ENCODE measurements at regions not wholly inside any gene's neighbourhood (a gene's known extent, or its start where the extent isn't known, plus 50 kb on each side); places are given as distances from the start of the nearest gene placed in this dataset.

DNA sequence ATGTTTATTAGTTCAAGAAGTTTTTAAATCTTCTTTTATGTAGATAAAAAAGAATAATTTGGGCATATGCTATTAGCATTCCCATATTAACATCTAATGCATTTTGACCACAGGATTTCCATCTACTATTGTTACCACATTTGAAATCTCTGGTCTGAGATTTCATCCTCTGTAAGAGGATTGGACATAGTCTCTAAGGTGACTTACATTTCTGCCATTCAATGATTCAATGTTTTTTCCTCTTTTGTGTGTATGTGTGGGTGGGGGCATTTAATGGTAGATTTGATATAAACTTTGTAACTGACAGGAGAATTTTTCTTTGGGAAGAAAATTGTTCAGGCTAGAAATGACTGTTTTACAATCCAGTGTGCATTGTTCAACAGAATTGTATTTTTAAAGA lies 307.3 kb upstream of the RBMS3 start:
- Histone ChIP-seq H3K4me3 (ENCODE audit: low read depth, low read length) (no peak overlapping the region), H3K9me3 (ENCODE audit: control insufficient read depth, insufficient read depth, low read length) (no peaks in the 10 kb centered on the region)

DNA sequence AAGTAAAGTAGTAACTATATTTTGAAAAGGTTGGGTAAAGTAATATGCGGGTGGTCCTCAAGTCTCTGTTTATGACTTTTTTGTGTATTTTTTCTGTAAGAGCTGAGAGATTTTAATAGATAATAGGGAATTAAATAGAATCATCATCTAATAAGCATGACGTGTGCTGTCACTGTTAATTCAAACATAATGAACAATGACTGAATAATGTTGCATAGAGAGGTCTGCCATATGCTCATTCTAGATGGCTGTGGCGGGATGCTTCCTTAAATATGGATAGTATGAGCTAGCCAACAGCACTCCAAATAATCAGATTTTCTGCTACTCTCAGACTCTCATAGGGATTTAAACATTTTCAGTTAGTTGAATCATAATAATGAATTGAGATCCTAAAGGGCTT lies 302.8 kb upstream of the RBMS3 start:
- Histone ChIP-seq H3K4me3 (ENCODE audit: low read depth, low read length) (no peak overlapping the region), H3K4me1 (ENCODE audit: control insufficient read depth, insufficient read depth, low read length) (no peaks in the 10 kb centered on the region), H3K27ac (ENCODE audit: low read depth, low read length) (no peak overlapping the region), H3K36me3 (ENCODE audit: control insufficient read depth, insufficient read depth, low read length) (no peaks in the 10 kb centered on the region), H3K27me3 (ENCODE audit: control insufficient read depth, insufficient read depth, low read length) (no peaks in the 10 kb centered on the region), H3K9me3 (ENCODE audit: control insufficient read depth, insufficient read depth, low read length) (no peaks in the 10 kb centered on the region), H3K9ac (ENCODE audit: low read depth, low read length) (no peak overlapping the region)

More for the DNA sequence above, 307.3 kb upstream of the RBMS3 start:
- Histone ChIP-seq H3K9ac (ENCODE audit: low read depth, low read length) (no peak overlapping the region), H3K4me1 (ENCODE audit: control insufficient read depth, insufficient read depth, low read length) (no peaks in the 10 kb centered on the region), H3K27me3 (ENCODE audit: control insufficient read depth, insufficient read depth, low read length) (no peaks in the 10 kb centered on the region), H3K27ac (ENCODE audit: low read depth, low read length) (no peak overlapping the region), H3K36me3 (ENCODE audit: control insufficient read depth, insufficient read depth, low read length) (no peaks in the 10 kb centered on the region)

DNA sequence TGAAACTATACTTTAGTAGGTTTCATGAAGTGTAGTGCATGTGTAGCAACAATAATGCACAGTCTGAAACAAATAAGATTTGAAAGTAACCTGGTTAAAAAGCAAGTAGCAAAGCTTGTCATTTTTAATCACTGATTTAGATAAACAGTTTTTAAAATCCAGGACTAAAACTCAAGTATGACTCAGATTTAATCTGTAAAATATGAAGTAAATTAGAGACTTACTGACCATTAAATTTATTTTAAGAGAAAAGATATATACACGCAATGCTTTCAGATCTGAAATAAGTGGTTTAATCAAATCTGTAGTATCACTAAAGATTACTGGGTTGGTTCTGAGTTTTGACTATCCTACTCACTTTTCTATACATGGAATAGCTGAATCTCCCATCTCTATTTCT lies 300.7 kb upstream of the RBMS3 start:
- Histone ChIP-seq H3K27ac (ENCODE audit: low read depth, low read length) (no peak overlapping the region), H3K9me3 (ENCODE audit: control insufficient read depth, insufficient read depth, low read length) (no peaks in the 10 kb centered on the region), H3K27me3 (ENCODE audit: control insufficient read depth, insufficient read depth, low read length) (no peaks in the 10 kb centered on the region), H3K4me3 (ENCODE audit: low read depth, low read length) (no peak overlapping the region), H3K36me3 (ENCODE audit: control insufficient read depth, insufficient read depth, low read length) (no peaks in the 10 kb centered on the region), H3K9ac (ENCODE audit: low read depth, low read length) (no peak overlapping the region), H3K4me1 (ENCODE audit: control insufficient read depth, insufficient read depth, low read length) (no peaks in the 10 kb centered on the region)

DNA sequence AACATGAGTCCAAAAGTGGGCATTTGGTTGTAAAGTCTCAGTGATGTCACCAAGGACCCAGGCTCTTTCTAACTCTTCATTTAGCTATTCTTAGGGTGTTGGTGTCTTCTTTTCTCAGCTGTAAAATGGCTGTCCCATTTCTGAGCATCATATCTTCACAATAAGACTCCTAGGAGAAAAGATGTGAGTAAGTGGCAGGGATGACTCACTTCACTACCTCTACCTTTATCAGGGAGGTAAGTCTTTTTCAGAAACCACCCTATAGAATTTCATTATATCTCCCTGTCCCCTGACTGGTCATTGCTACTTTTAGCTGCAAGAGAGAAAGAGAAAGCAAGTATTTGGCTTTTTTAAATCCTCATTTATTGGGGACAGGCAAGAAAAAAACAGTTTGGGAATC lies 300.2 kb upstream of the RBMS3 start:
- H3K9me3 ChIP-seq (ENCODE audit: control insufficient read depth, insufficient read depth, low read length): no peaks in the 10 kb centered on the region
- H3K27ac ChIP-seq (ENCODE audit: low read depth, low read length): no peak overlapping the region
- no peak overlapping the region for H3K4me3 ChIP-seq (ENCODE audit: low read depth, low read length)
- H3K27me3 ChIP-seq (ENCODE audit: control insufficient read depth, insufficient read depth, low read length): no peaks in the 10 kb centered on the region
- no peaks in the 10 kb centered on the region for H3K36me3 ChIP-seq (ENCODE audit: control insufficient read depth, insufficient read depth, low read length)
- H3K4me1 ChIP-seq (ENCODE audit: control insufficient read depth, insufficient read depth, low read length): no peaks in the 10 kb centered on the region
- H3K9ac ChIP-seq (ENCODE audit: low read depth, low read length): no peak overlapping the region

DNA sequence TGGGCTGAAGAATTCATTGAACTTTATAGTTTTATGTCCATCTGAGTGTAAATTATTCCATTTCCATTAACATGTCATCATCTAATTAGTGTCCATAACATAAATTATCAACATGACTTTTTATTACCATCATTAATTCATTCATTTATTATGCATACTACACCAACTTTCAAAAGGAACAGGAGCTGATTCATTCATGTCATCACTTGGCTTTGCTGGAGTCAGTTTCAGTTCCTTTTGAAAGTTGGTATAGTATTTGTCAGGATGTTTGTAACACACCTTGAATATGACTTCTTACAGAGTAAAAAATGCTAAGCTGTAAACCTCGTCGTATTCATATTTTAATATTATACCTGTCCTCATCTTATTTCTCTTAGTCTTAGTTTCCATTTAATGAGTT lies 298.0 kb upstream of the RBMS3 start:
- Histone ChIP-seq H3K4me1 (ENCODE audit: control insufficient read depth, insufficient read depth, low read length) (no peaks in the 10 kb centered on the region), H3K4me3 (ENCODE audit: low read depth, low read length) (no peak overlapping the region), H3K9me3 (ENCODE audit: control insufficient read depth, insufficient read depth, low read length) (no peaks in the 10 kb centered on the region), H3K36me3 (ENCODE audit: control insufficient read depth, insufficient read depth, low read length) (no peaks in the 10 kb centered on the region), H3K27ac (ENCODE audit: low read depth, low read length) (no peak overlapping the region), H3K27me3 (ENCODE audit: control insufficient read depth, insufficient read depth, low read length) (no peaks in the 10 kb centered on the region), H3K9ac (ENCODE audit: low read depth, low read length) (no peak overlapping the region)

DNA sequence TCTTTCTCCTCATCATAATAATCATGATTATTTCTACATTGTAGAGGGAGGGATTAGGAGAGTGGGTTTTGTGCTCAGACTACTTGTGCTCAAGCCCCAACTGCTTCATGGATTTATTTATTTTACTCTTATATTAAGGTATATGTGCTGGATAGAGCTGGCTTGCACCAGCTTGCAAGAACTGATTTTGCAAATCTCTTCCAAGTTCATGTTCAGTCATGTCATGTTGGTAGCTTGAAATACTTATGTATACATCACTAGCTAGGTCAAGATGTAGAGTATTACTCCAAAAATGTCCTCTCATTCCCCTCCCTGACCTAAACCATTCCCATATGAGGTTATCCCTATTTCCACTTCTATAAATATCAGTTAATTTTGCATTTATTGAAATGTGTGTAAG lies 293.9 kb upstream of the RBMS3 start:
- Histone ChIP-seq H3K27me3 (ENCODE audit: control insufficient read depth, insufficient read depth, low read length) (no peaks in the 10 kb centered on the region), H3K9ac (ENCODE audit: low read depth, low read length) (no peak overlapping the region), H3K27ac (ENCODE audit: low read depth, low read length) (no peak overlapping the region), H3K4me3 (ENCODE audit: low read depth, low read length) (no peak overlapping the region), H3K9me3 (ENCODE audit: control insufficient read depth, insufficient read depth, low read length) (no peaks in the 10 kb centered on the region), H3K4me1 (ENCODE audit: control insufficient read depth, insufficient read depth, low read length) (no peaks in the 10 kb centered on the region), H3K36me3 (ENCODE audit: control insufficient read depth, insufficient read depth, low read length) (no peaks in the 10 kb centered on the region)

DNA sequence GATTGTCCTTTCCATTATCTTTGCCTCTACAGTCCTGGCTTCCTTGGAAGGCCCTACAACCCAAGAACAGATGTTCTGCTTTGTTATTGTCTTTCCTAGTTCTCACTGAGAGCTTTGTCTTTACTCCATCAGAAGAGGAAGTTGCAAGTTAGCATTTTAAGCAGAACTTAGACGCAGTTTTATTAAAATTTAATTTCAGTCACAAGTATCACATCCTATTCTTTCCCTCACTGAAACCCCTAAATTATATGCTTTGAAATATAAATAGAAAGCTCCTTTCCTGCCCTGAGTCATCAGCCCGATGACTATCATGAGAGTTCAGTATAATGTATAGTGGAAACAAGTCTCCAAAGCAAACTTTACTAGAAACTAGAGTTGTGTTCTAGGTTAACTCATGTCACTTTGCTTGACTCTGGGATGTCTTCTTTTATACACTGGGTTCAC lies 291.2 kb upstream of the RBMS3 start:
- Histone ChIP-seq H3K27me3 (ENCODE audit: control insufficient read depth, insufficient read depth, low read length) (no peaks in the 10 kb centered on the region), H3K27ac (ENCODE audit: low read depth, low read length) (no peak overlapping the region), H3K4me3 (ENCODE audit: low read depth, low read length) (no peak overlapping the region), H3K9me3 (ENCODE audit: control insufficient read depth, insufficient read depth, low read length) (no peaks in the 10 kb centered on the region), H3K4me1 (ENCODE audit: control insufficient read depth, insufficient read depth, low read length) (no peaks in the 10 kb centered on the region), H3K9ac (ENCODE audit: low read depth, low read length) (no peak overlapping the region), H3K36me3 (ENCODE audit: control insufficient read depth, insufficient read depth, low read length) (no peaks in the 10 kb centered on the region)

DNA sequence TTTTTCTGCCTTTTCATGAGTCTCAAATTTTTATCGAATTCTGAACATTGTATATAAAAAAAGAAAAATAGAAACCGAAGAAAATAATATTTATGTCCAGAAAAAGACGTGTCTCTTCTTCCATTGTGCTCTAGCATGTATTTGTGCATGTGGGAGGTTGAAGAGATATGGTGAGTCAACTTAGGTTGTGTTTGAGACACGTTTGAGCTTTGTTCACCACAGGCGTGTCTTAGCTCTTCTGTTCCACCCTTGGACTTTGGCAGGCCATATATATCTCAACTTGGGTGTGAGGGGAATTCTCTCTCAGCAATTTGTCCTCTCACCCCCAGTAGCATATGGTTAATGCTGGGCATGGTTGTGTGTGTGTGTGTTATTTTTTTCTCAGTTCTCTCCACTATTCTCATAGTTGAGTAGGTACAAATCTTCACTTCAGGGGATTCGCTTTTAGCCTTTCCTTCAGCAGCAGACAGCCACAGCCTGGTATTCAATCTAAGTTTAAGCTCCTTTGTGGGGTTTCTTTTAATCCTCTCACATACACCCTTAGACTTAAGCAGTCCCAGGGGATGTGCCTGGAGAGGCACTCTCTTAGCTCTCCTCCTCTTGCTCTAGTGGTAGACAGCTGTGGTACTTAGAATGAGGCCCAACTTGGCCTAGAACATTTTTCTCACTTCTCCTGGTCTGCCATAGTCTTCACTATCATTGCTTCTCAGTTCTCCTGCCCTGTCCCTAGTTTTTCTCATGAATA lies 286.5 kb upstream of the RBMS3 start:
- H3K9ac ChIP-seq (ENCODE audit: low read depth, low read length): no peak overlapping the region
- no peaks in the 10 kb centered on the region for H3K9me3 ChIP-seq (ENCODE audit: control insufficient read depth, insufficient read depth, low read length)
- H3K4me3 ChIP-seq (ENCODE audit: low read depth, low read length): no peak overlapping the region
- no peaks in the 10 kb centered on the region for H3K27me3 ChIP-seq (ENCODE audit: control insufficient read depth, insufficient read depth, low read length)
- H3K4me1 ChIP-seq (ENCODE audit: control insufficient read depth, insufficient read depth, low read length): no peaks in the 10 kb centered on the region
- H3K36me3 ChIP-seq (ENCODE audit: control insufficient read depth, insufficient read depth, low read length): no peaks in the 10 kb centered on the region
- no peak overlapping the region for H3K27ac ChIP-seq (ENCODE audit: low read depth, low read length)

DNA sequence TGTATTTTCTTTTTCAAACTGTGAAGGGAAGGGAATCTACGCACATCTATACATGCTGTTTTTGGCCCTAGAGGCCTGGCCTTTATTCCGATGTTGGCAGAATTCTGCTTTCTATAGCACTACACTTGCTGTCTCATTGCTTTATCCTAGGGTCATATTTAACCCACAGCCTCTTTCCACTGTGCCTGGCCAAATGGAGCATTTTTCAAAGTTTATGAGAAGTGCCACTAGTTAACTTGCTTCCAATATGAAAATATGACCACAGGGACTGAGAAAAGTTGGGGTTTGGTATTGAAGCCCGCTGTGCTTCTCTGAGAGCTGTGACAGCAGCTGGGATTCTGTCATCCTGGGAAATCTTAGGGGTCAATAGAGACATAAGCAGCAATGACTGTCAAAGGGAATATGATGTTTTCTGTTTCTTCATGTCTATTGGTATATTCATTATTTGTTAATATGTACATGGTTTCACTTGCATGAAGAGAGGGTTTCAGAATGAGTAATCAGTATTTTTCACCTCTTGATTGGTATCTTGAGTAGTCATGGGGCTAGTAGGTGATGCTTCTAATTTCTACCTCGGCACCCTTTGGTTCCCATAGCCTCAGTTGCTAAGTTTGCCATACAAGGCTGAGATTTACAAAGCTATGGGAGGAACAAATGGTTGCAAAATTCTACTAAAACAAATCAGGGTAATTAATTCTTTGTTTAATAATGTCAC lies 275.8 kb upstream of the RBMS3 start:
- no peak overlapping the region for H3K4me3 ChIP-seq (ENCODE audit: low read depth, low read length)
- H3K36me3 ChIP-seq (ENCODE audit: control insufficient read depth, insufficient read depth, low read length): no peaks in the 10 kb centered on the region
- H3K27ac ChIP-seq (ENCODE audit: low read depth, low read length): no peak overlapping the region
- no peaks in the 10 kb centered on the region for H3K4me1 ChIP-seq (ENCODE audit: control insufficient read depth, insufficient read depth, low read length)
- H3K9me3 ChIP-seq (ENCODE audit: control insufficient read depth, insufficient read depth, low read length): no peaks in the 10 kb centered on the region
- no peaks in the 10 kb centered on the region for H3K27me3 ChIP-seq (ENCODE audit: control insufficient read depth, insufficient read depth, low read length)
- H3K9ac ChIP-seq (ENCODE audit: low read depth, low read length): no peak overlapping the region

DNA sequence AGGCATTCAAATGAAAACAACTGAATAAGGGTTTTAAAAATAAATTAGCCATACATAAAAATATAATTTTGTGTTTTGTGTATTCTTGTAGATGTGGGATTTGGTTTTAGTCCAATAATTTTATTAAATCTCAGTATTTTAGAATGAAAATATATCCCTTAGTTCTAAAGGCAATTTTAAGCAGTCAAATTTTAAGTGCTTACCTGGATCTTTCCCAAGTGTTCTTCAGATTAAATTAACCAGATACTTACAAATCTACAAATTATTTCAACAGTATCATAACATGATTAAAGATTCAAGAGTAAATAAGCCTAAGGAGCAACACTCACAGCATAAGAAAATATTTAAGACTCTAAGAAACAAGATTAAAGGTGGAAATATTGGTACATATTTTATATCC lies 275.0 kb upstream of the RBMS3 start:
- no peaks in the 10 kb centered on the region for H3K27me3 ChIP-seq (ENCODE audit: control insufficient read depth, insufficient read depth, low read length)
- H3K36me3 ChIP-seq (ENCODE audit: control insufficient read depth, insufficient read depth, low read length): no peaks in the 10 kb centered on the region

DNA sequence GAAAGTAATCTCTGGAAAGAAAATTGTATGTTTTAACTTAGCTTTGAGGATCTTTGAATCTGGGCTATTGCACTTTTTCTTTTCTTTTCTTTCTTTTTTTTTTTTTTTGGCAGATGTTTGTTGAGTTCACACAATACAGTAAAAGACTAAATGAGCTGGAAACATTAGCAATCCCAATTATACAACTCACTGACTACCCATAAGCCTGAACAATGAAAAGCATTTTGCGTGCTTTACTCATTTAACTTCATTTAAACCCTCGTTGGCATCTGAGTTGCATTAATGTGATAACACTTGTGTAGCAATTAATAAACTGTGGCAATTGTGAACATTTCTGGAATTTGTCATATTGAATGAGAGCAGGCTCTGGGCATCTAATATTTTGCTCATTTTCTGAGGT lies 269.4 kb upstream of the RBMS3 start:
- Histone ChIP-seq H3K9ac (ENCODE audit: low read depth, low read length) (no peak overlapping the region), H3K9me3 (ENCODE audit: control insufficient read depth, insufficient read depth, low read length) (no peaks in the 10 kb centered on the region), H3K27me3 (ENCODE audit: control insufficient read depth, insufficient read depth, low read length) (no peaks in the 10 kb centered on the region), H3K4me3 (ENCODE audit: low read depth, low read length) (no peak overlapping the region), H3K27ac (ENCODE audit: low read depth, low read length) (no peak overlapping the region), H3K4me1 (ENCODE audit: control insufficient read depth, insufficient read depth, low read length) (no peaks in the 10 kb centered on the region), H3K36me3 (ENCODE audit: control insufficient read depth, insufficient read depth, low read length) (no peaks in the 10 kb centered on the region)

More for the DNA sequence above, 275.0 kb upstream of the RBMS3 start:
- Histone ChIP-seq H3K4me3 (ENCODE audit: low read depth, low read length) (no peak overlapping the region), H3K9me3 (ENCODE audit: control insufficient read depth, insufficient read depth, low read length) (no peaks in the 10 kb centered on the region), H3K27ac (ENCODE audit: low read depth, low read length) (no peak overlapping the region), H3K9ac (ENCODE audit: low read depth, low read length) (no peak overlapping the region), H3K4me1 (ENCODE audit: control insufficient read depth, insufficient read depth, low read length) (no peaks in the 10 kb centered on the region)
